ACC112 (cell line): ENCODE measurements at regions not wholly inside any gene's neighbourhood (a gene's known extent, or its start where the extent isn't known, plus 50 kb on each side); places are given as distances from the start of the nearest gene placed in this dataset.

ENCODE experiments used
- H2AFZ ChIP-seq: fragments of 200-600 bp; sonication (generic); one replicate; pipeline ENCODE4 v1.6.0; 2017; ENCODE audit warnings: antibody characterized with exemption, low read length; ENCODE audit not compliant: unreplicated experiment
- H3K27ac ChIP-seq: fragments of 200-600 bp; sonication (generic); 2 replicates; pipeline ENCODE4 v1.5.1; 2014; ENCODE audit warnings: low read depth, mild to moderate bottlenecking, antibody characterized with exemption, low read length, moderate library complexity
- H3K27me3 ChIP-seq: fragments of 200-600 bp; sonication (generic); 2 replicates; pipeline ENCODE4 v1.6.1; 2014; ENCODE audit warnings: mild to moderate bottlenecking, antibody characterized with exemption, low read length, moderate library complexity, mixed read lengths; ENCODE audit not compliant: insufficient read depth
- H3K36me3 ChIP-seq: fragments of 200-600 bp; sonication (generic); 2 replicates; pipeline ENCODE4 v1.6.1; 2016; ENCODE audit warnings: mild to moderate bottlenecking, antibody characterized with exemption, low read length, moderate library complexity, mixed read lengths; ENCODE audit not compliant: insufficient read depth
- H3K4me1 ChIP-seq: fragments of 200-600 bp; sonication (generic); one replicate; pipeline ENCODE4 v1.6.1; 2016; ENCODE audit warnings: low read length, mixed read lengths; ENCODE audit not compliant: insufficient read depth, unreplicated experiment, control insufficient read depth
- H3K4me3 ChIP-seq: fragments of 200-600 bp; sonication (generic); 2 replicates; pipeline ENCODE4 v1.5.1; 2014; ENCODE audit warnings: mild to moderate bottlenecking, low read depth, low read length
- H3K79me2 ChIP-seq: fragments of 200-600 bp; sonication (generic); one replicate; pipeline ENCODE4 v1.6.0; 2016; ENCODE audit warnings: low read length; ENCODE audit not compliant: control insufficient read depth, unreplicated experiment, insufficient read depth

- H2AFZ ChIP-seq = no peak overlapping the region
- H3K4me3 ChIP-seq = no peak overlapping the region
- H3K27ac ChIP-seq = no peak overlapping the region
- H3K4me1 ChIP-seq = no peaks in the 10 kb centered on the region
- H3K79me2 ChIP-seq = no peaks in the 10 kb centered on the region
- no peaks in the 10 kb centered on the region; the same call in 1 of the 2 replicates for H3K27me3 ChIP-seq
- H3K36me3 ChIP-seq = no peaks in the 10 kb centered on the region
Measured at GRCh38 chr3:8110966-8111798, 390.4 kb upstream of the LMCD1 start.

GRCh38 chr3:8112587-8112986 lies 389.0 kb upstream of the LMCD1 start:
- no peak overlapping the region for H3K27ac ChIP-seq
- no peak overlapping the region for H3K4me3 ChIP-seq
- no peaks in the 10 kb centered on the region for H3K36me3 ChIP-seq
- H3K27me3 ChIP-seq = no peaks in the 10 kb centered on the region; the same call in 1 of the 2 replicates
- no peaks in the 10 kb centered on the region for H3K79me2 ChIP-seq
- no peak overlapping the region for H2AFZ ChIP-seq
- H3K4me1 ChIP-seq = no peaks in the 10 kb centered on the region

GRCh38 chr3:8113626-8114025 lies 388.0 kb upstream of the LMCD1 start:
- Histone ChIP-seq H3K4me3 (no peak overlapping the region), H3K4me1 (no peaks in the 10 kb centered on the region), H2AFZ (no peak overlapping the region), H3K27ac (no peak overlapping the region), H3K27me3 (no peaks in the 10 kb centered on the region; the same call in 1 of the 2 replicates), H3K36me3 (no peaks in the 10 kb centered on the region), H3K79me2 (no peaks in the 10 kb centered on the region)

GRCh38 chr3:8128686-8129085 lies 372.9 kb upstream of the LMCD1 start:
- Histone ChIP-seq H3K4me1 (no peaks in the 10 kb centered on the region), H3K27ac (no peak overlapping the region), H2AFZ (no peak overlapping the region), H3K4me3 (no peak overlapping the region), H3K79me2 (no peaks in the 10 kb centered on the region), H3K36me3 (no peaks in the 10 kb centered on the region), H3K27me3 (no peaks in the 10 kb centered on the region; the same call in 1 of the 2 replicates)

- no peaks in the 10 kb centered on the region for H3K36me3 ChIP-seq
- H3K27me3 ChIP-seq = no peaks in the 10 kb centered on the region
- H3K4me3 ChIP-seq = no peak overlapping the region
- no peak overlapping the region for H2AFZ ChIP-seq
- H3K79me2 ChIP-seq = no peaks in the 10 kb centered on the region
- no peak overlapping the region for H3K27ac ChIP-seq
- H3K4me1 ChIP-seq = no peaks in the 10 kb centered on the region
Measured at GRCh38 chr3:8136553-8136952, 365.1 kb upstream of the LMCD1 start.

GRCh38 chr3:8143186-8143585 lies 358.4 kb upstream of the LMCD1 start:
- Histone ChIP-seq H3K27me3 (no peaks in the 10 kb centered on the region), H3K36me3 (no peaks in the 10 kb centered on the region), H3K4me1 (no peaks in the 10 kb centered on the region), H3K27ac (no peak overlapping the region), H3K4me3 (no peak overlapping the region), H2AFZ (no peak overlapping the region), H3K79me2 (no peaks in the 10 kb centered on the region)

GRCh38 chr3:8145661-8146060 lies 356.0 kb upstream of the LMCD1 start:
- Histone ChIP-seq H3K4me1 (no peaks in the 10 kb centered on the region), H2AFZ (no peak overlapping the region), H3K36me3 (no peaks in the 10 kb centered on the region), H3K27ac (no peak overlapping the region), H3K79me2 (no peaks in the 10 kb centered on the region), H3K27me3 (no peaks in the 10 kb centered on the region), H3K4me3 (no peak overlapping the region)

- Histone ChIP-seq H3K4me3 (no peak overlapping the region), H3K36me3 (no peaks in the 10 kb centered on the region), H2AFZ (no peak overlapping the region), H3K79me2 (no peaks in the 10 kb centered on the region), H3K4me1 (no peaks in the 10 kb centered on the region), H3K27me3 (no peaks in the 10 kb centered on the region), H3K27ac (no peak overlapping the region)
Measured at GRCh38 chr3:8147711-8148110, 353.9 kb upstream of the LMCD1 start.

GRCh38 chr3:8152821-8153418 lies 348.7 kb upstream of the LMCD1 start:
- Histone ChIP-seq H3K27ac (no peak overlapping the region), H2AFZ (no peak overlapping the region), H3K4me3 (no peak overlapping the region), H3K36me3 (no peaks in the 10 kb centered on the region), H3K27me3 (no peaks in the 10 kb centered on the region), H3K79me2 (no peaks in the 10 kb centered on the region), H3K4me1 (no peaks in the 10 kb centered on the region)

GRCh38 chr3:8153800-8154199 lies 347.8 kb upstream of the LMCD1 start:
- Histone ChIP-seq H2AFZ (no peak overlapping the region), H3K27ac (no peak overlapping the region), H3K4me1 (no peaks in the 10 kb centered on the region), H3K79me2 (no peaks in the 10 kb centered on the region), H3K36me3 (no peaks in the 10 kb centered on the region), H3K4me3 (no peak overlapping the region), H3K27me3 (no peaks in the 10 kb centered on the region)

- H3K27ac ChIP-seq = no peak overlapping the region
- no peaks in the 10 kb centered on the region for H3K27me3 ChIP-seq
- no peak overlapping the region for H2AFZ ChIP-seq
- no peaks in the 10 kb centered on the region for H3K4me1 ChIP-seq
- H3K79me2 ChIP-seq = no peaks in the 10 kb centered on the region
- no peaks in the 10 kb centered on the region for H3K36me3 ChIP-seq
- no peak overlapping the region for H3K4me3 ChIP-seq
Measured at GRCh38 chr3:8154617-8155016, 347.0 kb upstream of the LMCD1 start.
